ENCODE measurements at regions not wholly inside any gene's neighbourhood (a gene's known extent, or its start where the extent isn't known, plus 50 kb on each side); places are given as distances from the start of the nearest gene placed in this dataset.

DNA sequence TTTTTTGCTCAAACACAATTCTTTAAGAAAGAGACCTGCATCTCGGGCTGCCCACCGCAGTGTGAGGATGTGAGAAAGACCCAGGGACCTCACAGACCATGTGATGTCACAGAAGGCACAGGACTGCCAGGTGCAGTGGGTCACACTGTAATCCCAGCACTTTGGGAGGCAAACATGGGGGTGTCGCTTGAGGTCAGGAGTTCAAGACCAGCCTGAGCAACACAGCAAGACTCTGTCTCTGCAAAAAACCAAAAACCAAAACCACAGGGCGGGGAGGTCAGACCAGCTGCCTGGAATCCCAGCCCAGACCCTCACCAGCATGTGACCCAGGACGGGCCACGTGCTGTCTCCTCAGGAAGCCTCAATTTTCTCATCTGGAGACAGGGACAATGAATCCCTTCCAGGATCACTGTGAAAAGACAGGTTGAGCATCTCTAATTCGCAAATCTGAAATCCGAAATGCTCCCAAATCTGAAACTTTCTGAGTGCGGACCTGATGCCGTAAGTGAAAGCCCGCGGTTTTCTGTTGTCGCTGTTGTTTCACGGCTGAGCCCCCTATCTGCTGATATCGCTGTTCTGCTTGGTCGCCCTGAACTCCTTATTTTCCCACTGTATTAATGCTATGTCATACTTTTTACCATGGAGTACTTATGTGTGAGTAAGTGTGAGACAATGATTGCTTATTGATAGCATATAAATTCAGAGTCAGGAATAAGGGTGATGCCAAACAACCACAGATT, 159.5 kb upstream of the PTPN1 start:
- TF ChIP-seq POLR2A (IDR thresholded peaks at IDR 0.05; ENCODE audit: low read depth) (no peak), POLR2AphosphoS5 (IDR thresholded peaks at IDR 0.05) (no peak), EP300 (IDR thresholded peaks at IDR 0.05) (no peak)
- TF ChIP-seq, protein P1, sequence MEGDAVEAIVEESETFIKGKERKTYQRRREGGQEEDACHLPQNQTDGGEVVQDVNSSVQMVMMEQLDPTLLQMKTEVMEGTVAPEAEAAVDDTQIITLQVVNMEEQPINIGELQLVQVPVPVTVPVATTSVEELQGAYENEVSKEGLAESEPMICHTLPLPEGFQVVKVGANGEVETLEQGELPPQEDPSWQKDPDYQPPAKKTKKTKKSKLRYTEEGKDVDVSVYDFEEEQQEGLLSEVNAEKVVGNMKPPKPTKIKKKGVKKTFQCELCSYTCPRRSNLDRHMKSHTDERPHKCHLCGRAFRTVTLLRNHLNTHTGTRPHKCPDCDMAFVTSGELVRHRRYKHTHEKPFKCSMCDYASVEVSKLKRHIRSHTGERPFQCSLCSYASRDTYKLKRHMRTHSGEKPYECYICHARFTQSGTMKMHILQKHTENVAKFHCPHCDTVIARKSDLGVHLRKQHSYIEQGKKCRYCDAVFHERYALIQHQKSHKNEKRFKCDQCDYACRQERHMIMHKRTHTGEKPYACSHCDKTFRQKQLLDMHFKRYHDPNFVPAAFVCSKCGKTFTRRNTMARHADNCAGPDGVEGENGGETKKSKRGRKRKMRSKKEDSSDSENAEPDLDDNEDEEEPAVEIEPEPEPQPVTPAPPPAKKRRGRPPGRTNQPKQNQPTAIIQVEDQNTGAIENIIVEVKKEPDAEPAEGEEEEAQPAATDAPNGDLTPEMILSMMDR (IDR thresholded peaks at IDR 0.05): no peak

All from esophagus muscularis mucosa (tissue), 4 donors.